ENCODE measurements at regions not wholly inside any gene's neighbourhood (a gene's known extent, or its start where the extent isn't known, plus 50 kb on each side); places are given as distances from the start of the nearest gene placed in this dataset.

DNA sequence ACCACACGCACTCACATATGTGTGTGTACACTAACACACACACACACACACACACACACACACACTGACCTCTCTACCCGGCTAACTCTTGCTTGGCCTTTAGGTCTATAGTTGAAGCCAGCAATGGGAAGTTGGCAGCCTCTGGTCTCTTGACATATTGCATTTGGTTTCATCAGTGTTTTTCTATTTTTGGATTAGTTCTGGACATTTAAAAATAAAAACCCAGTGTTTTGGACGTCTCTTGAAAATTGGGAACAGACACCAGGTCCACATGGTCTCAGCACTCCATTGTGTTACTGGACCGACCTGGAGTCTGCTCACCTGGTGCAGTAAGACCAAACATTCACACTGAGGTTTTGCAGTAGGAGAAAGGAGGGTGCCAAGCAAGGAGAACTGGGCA lies 50.4 kb upstream of the AFF3 start:
- TF ChIP-seq, protein P1, sequence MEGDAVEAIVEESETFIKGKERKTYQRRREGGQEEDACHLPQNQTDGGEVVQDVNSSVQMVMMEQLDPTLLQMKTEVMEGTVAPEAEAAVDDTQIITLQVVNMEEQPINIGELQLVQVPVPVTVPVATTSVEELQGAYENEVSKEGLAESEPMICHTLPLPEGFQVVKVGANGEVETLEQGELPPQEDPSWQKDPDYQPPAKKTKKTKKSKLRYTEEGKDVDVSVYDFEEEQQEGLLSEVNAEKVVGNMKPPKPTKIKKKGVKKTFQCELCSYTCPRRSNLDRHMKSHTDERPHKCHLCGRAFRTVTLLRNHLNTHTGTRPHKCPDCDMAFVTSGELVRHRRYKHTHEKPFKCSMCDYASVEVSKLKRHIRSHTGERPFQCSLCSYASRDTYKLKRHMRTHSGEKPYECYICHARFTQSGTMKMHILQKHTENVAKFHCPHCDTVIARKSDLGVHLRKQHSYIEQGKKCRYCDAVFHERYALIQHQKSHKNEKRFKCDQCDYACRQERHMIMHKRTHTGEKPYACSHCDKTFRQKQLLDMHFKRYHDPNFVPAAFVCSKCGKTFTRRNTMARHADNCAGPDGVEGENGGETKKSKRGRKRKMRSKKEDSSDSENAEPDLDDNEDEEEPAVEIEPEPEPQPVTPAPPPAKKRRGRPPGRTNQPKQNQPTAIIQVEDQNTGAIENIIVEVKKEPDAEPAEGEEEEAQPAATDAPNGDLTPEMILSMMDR (IDR thresholded peaks at IDR 0.05), result no peak
- TF ChIP-seq EP300 (IDR thresholded peaks at IDR 0.05), result no peak
- no peak for TF ChIP-seq POLR2AphosphoS5 (IDR thresholded peaks at IDR 0.05)
- no peak for TF ChIP-seq POLR2A (IDR thresholded peaks at IDR 0.05; ENCODE audit: low read depth)

All from esophagus muscularis mucosa (tissue), 4 donors.